Adrenal gland (tissue), 5 donors: ENCODE measurements at regions not wholly inside any gene's neighbourhood (a gene's known extent, or its start where the extent isn't known, plus 50 kb on each side); places are given as distances from the start of the nearest gene placed in this dataset.

Experiments
- POLR2A ChIP-seq, 2 donors: fragments of 450-650 bp; IDR thresholded peaks; one replicate each; pipeline ENCODE4 v1.6.1; 2017; ENCODE audit warnings: antibody characterized with exemption in 2 of 2, mild to moderate bottlenecking in 2 of 2, moderate library complexity in 1 of 2
- TF ChIP-seq, protein P1 (sequence below), 6 experiments: fragments of 450-650 bp in 4 of 6; fragments of 200-600 bp in 2 of 6; sonication (generic) in 1 of 6; IDR thresholded peaks; 1 replicate in 5 of 6; 2 replicates in 1 of 6; pipeline versions ENCODE4 v1.5.1 to v1.8.0; 2016 to 2021; ENCODE audit warnings: antibody characterized with exemption in 6 of 6, mild to moderate bottlenecking in 2 of 6, moderate library complexity in 1 of 6
- donor health status: DM: no; HTN: no; CAD: no.

DNA sequence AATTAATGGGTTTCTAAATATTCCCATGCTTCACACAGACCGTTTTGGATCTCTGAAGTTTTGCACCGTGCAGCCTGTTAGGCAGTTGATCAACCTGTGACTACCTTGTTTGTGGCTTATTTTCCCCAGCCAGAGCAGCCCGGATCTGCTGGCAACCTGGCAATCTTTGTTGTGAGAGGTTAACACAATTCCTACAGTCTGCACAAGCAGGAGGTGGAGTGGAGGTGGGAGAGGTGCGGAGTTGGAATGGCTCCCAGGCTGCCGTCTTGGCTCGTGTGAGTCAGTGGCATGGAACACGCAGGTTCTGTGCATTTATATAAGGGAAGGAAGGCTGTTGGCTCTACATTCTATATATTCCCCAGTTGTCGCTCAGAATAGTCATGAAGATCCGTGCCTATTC, 70.9 kb upstream of the STOX2 start:
- TF ChIP-seq, protein P1, sequence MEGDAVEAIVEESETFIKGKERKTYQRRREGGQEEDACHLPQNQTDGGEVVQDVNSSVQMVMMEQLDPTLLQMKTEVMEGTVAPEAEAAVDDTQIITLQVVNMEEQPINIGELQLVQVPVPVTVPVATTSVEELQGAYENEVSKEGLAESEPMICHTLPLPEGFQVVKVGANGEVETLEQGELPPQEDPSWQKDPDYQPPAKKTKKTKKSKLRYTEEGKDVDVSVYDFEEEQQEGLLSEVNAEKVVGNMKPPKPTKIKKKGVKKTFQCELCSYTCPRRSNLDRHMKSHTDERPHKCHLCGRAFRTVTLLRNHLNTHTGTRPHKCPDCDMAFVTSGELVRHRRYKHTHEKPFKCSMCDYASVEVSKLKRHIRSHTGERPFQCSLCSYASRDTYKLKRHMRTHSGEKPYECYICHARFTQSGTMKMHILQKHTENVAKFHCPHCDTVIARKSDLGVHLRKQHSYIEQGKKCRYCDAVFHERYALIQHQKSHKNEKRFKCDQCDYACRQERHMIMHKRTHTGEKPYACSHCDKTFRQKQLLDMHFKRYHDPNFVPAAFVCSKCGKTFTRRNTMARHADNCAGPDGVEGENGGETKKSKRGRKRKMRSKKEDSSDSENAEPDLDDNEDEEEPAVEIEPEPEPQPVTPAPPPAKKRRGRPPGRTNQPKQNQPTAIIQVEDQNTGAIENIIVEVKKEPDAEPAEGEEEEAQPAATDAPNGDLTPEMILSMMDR (IDR thresholded peaks at IDR 0.05), result no peak
- TF ChIP-seq POLR2A (IDR thresholded peaks at IDR 0.05), result no peak
